ENCODE measurements at regions not wholly inside any gene's neighbourhood (a gene's known extent, or its start where the extent isn't known, plus 50 kb on each side); places are given as distances from the start of the nearest gene placed in this dataset.
"Not testable (repeated sequence)": the region's sequence is repeated elsewhere in the genome, so short reads cannot be mapped to it uniquely, and the experiment has no call there.

DNA sequence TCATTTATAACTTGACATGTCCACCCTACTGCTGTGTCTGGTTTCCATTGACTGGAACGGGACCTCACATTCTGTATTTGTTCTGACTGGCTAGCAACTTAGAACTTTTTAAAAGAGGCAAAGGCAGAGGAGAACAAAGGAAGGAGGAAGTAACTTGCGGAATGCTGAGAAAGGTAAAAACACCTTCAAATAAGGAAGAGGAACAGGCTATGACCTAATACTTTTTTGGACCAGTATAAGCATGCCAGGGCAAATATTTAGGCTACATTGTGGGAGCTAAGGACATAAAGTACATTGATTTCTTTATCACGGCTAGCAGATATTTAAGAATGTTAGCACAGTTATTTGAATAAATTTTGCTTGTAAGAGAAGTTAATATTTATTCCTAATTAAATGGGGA lies 240.5 kb downstream of the TLR4 start:
- not testable (repeated sequence) for ATAC-seq

DNA sequence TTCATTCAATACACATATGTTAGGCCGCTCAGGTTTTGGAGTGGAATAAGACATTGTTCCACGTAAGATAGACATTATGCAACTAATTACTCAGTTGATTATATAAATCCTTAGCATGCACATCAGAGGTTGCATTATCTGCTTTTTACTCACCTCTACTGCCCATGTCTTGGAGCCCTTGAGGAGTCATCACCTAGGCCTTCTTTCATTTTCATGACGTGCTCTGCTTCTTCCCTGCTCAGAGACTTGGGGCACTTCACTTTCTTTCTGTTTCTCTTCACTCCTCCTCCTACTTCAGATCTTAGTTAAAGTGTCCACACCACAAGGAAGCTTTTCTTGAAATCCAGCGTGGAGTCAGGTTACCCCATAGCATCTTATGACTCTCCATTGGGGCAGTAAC lies 241.1 kb downstream of the TLR4 start:
- TF ChIP-seq ZFP30 (CRISPR knock-in tag; IDR thresholded peaks at IDR 0.05) (no peak), TCF4 (CRISPR knock-in tag; IDR thresholded peaks at IDR 0.05; ENCODE audit: borderline replicate concordance) (no peak), ZFP3 (CRISPR knock-in tag; IDR thresholded peaks at IDR 0.05) (no peak), ZC3H10 (CRISPR knock-in tag; IDR thresholded peaks at IDR 0.05) (no peak), ARNTL (CRISPR knock-in tag; IDR thresholded peaks at IDR 0.05; ENCODE audit: borderline replicate concordance, low read depth) (no peak), SNAI2 (CRISPR knock-in tag; IDR thresholded peaks at IDR 0.05) (no peak), GLIS3 (CRISPR knock-in tag; IDR thresholded peaks at IDR 0.05) (no peak)
- TF ChIP-seq, protein P1, sequence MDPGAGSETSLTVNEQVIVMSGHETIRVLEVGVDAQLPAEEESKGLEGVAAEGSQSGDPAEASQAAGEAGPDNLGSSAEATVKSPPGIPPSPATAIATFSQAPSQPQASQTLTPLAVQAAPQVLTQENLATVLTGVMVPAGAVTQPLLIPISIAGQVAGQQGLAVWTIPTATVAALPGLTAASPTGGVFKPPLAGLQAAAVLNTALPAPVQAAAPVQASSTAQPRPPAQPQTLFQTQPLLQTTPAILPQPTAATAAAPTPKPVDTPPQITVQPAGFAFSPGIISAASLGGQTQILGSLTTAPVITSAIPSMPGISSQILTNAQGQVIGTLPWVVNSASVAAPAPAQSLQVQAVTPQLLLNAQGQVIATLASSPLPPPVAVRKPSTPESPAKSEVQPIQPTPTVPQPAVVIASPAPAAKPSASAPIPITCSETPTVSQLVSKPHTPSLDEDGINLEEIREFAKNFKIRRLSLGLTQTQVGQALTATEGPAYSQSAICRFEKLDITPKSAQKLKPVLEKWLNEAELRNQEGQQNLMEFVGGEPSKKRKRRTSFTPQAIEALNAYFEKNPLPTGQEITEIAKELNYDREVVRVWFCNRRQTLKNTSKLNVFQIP (CRISPR knock-in tag; IDR thresholded peaks at IDR 0.05; ENCODE audit: borderline replicate concordance, low read depth) = no peak
- TF ChIP-seq, protein P2, sequence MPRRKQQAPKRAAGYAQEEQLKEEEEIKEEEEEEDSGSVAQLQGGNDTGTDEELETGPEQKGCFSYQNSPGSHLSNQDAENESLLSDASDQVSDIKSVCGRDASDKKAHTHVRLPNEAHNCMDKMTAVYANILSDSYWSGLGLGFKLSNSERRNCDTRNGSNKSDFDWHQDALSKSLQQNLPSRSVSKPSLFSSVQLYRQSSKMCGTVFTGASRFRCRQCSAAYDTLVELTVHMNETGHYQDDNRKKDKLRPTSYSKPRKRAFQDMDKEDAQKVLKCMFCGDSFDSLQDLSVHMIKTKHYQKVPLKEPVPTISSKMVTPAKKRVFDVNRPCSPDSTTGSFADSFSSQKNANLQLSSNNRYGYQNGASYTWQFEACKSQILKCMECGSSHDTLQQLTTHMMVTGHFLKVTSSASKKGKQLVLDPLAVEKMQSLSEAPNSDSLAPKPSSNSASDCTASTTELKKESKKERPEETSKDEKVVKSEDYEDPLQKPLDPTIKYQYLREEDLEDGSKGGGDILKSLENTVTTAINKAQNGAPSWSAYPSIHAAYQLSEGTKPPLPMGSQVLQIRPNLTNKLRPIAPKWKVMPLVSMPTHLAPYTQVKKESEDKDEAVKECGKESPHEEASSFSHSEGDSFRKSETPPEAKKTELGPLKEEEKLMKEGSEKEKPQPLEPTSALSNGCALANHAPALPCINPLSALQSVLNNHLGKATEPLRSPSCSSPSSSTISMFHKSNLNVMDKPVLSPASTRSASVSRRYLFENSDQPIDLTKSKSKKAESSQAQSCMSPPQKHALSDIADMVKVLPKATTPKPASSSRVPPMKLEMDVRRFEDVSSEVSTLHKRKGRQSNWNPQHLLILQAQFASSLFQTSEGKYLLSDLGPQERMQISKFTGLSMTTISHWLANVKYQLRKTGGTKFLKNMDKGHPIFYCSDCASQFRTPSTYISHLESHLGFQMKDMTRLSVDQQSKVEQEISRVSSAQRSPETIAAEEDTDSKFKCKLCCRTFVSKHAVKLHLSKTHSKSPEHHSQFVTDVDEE (CRISPR knock-in tag; IDR thresholded peaks at IDR 0.05) = no peak
- ATAC-seq = no peak

DNA sequence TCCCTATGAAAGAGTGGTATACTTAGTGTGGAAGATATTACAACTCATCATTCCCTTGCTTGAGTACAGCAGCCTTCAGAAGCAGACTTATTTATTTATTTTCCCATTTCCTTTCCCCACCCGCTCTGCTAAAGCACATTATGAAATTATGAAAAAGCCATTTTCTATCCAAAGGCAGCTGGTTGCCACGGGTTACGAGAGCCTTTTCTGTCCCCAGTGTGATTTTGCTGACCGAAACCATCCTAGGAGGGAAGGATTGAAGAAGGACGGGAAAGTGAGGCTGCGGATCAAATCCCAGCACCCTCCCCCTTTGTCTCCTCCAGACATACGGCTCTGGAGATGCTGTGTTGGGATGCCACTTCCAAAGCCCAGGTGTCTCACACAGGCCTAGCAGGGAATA lies 246.9 kb downstream of the TLR4 start:
- TF ChIP-seq RARB (CRISPR knock-in tag; IDR thresholded peaks at IDR 0.05) (no peak), ZC3H10 (CRISPR knock-in tag; IDR thresholded peaks at IDR 0.05) (no peak), ZNF8 (CRISPR knock-in tag; IDR thresholded peaks at IDR 0.05) (no peak), ZFP30 (CRISPR knock-in tag; IDR thresholded peaks at IDR 0.05) (no peak), ARNTL (CRISPR knock-in tag; IDR thresholded peaks at IDR 0.05; ENCODE audit: borderline replicate concordance, low read depth) (no peak), GLIS3 (CRISPR knock-in tag; IDR thresholded peaks at IDR 0.05) (no peak), ZNF565 (CRISPR knock-in tag; conservative IDR thresholded peaks at IDR 0.05; ENCODE audit: low read depth) (no peak), SNAI2 (CRISPR knock-in tag; IDR thresholded peaks at IDR 0.05) (no peak), PPARA (CRISPR knock-in tag; IDR thresholded peaks at IDR 0.05; ENCODE audit: borderline replicate concordance) (no peak), ESRRG (CRISPR knock-in tag; IDR thresholded peaks at IDR 0.05) (no peak)
- TF ChIP-seq, protein P3, sequence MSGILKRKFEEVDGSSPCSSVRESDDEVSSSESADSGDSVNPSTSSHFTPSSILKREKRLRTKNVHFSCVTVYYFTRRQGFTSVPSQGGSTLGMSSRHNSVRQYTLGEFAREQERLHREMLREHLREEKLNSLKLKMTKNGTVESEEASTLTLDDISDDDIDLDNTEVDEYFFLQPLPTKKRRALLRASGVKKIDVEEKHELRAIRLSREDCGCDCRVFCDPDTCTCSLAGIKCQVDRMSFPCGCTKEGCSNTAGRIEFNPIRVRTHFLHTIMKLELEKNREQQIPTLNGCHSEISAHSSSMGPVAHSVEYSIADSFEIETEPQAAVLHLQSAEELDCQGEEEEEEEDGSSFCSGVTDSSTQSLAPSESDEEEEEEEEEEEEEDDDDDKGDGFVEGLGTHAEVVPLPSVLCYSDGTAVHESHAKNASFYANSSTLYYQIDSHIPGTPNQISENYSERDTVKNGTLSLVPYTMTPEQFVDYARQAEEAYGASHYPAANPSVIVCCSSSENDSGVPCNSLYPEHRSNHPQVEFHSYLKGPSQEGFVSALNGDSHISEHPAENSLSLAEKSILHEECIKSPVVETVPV (CRISPR knock-in tag; IDR thresholded peaks at IDR 0.05) = no peak
- TF ChIP-seq, protein P4, sequence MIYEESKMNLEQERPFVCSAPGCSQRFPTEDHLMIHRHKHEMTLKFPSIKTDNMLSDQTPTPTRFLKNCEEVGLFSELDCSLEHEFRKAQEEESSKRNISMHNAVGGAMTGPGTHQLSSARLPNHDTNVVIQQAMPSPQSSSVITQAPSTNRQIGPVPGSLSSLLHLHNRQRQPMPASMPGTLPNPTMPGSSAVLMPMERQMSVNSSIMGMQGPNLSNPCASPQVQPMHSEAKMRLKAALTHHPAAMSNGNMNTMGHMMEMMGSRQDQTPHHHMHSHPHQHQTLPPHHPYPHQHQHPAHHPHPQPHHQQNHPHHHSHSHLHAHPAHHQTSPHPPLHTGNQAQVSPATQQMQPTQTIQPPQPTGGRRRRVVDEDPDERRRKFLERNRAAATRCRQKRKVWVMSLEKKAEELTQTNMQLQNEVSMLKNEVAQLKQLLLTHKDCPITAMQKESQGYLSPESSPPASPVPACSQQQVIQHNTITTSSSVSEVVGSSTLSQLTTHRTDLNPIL (CRISPR knock-in tag; IDR thresholded peaks at IDR 0.05; ENCODE audit: low read depth) = no peak
- TF ChIP-seq, protein P2 (CRISPR knock-in tag; IDR thresholded peaks at IDR 0.05) = no peak
- no peak for ATAC-seq

DNA sequence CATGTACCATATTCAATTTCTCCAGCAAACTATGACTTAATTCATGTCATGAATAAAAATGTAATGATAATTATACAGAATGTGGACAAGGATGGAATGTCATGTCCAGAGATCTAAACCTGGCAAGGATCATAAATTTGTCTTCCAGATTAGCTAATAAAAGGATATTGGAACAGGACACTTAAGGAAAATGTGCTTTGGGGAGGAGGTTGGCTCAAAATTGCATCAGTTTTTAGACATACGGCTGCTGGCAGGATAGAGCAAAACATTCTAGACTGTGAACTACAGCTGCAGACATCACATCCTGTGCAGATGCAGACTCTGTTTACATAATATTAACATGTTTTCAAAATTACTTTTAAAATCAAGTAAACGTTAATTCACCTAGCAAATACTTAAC lies 248.4 kb downstream of the TLR4 start:
- ATAC-seq = no peak
- no peak for TF ChIP-seq ZNF70 (CRISPR knock-in tag; IDR thresholded peaks at IDR 0.05)
- TF ChIP-seq, protein P5, sequence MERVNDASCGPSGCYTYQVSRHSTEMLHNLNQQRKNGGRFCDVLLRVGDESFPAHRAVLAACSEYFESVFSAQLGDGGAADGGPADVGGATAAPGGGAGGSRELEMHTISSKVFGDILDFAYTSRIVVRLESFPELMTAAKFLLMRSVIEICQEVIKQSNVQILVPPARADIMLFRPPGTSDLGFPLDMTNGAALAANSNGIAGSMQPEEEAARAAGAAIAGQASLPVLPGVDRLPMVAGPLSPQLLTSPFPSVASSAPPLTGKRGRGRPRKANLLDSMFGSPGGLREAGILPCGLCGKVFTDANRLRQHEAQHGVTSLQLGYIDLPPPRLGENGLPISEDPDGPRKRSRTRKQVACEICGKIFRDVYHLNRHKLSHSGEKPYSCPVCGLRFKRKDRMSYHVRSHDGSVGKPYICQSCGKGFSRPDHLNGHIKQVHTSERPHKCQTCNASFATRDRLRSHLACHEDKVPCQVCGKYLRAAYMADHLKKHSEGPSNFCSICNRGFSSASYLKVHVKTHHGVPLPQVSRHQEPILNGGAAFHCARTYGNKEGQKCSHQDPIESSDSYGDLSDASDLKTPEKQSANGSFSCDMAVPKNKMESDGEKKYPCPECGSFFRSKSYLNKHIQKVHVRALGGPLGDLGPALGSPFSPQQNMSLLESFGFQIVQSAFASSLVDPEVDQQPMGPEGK (CRISPR knock-in tag; IDR thresholded peaks at IDR 0.05; ENCODE audit: borderline replicate concordance) = no peak
- no peak for TF ChIP-seq TOX (CRISPR knock-in tag; IDR thresholded peaks at IDR 0.05; ENCODE audit: borderline replicate concordance)
- TF ChIP-seq ZFP3 (CRISPR knock-in tag; IDR thresholded peaks at IDR 0.05) = no peak
- no peak for TF ChIP-seq SNAI2 (CRISPR knock-in tag; IDR thresholded peaks at IDR 0.05)
- TF ChIP-seq ZC3H10 (CRISPR knock-in tag; IDR thresholded peaks at IDR 0.05) = no peak
- no peak for TF ChIP-seq ZNF565 (CRISPR knock-in tag; conservative IDR thresholded peaks at IDR 0.05; ENCODE audit: low read depth)
- TF ChIP-seq OSR1 (CRISPR knock-in tag; IDR thresholded peaks at IDR 0.05) = no peak
- no peak for TF ChIP-seq PPARA (CRISPR knock-in tag; IDR thresholded peaks at IDR 0.05; ENCODE audit: borderline replicate concordance)
- TF ChIP-seq BACH2 (CRISPR knock-in tag; IDR thresholded peaks at IDR 0.05; ENCODE audit: borderline replicate concordance) = no peak
- no peak for TF ChIP-seq ISL1 (CRISPR knock-in tag; IDR thresholded peaks at IDR 0.05)
- TF ChIP-seq, protein P1 (CRISPR knock-in tag; IDR thresholded peaks at IDR 0.05; ENCODE audit: borderline replicate concordance, low read depth) = no peak
